IPS DF 19.7 (cell line): ENCODE measurements at regions not wholly inside any gene's neighbourhood (a gene's known extent, or its start where the extent isn't known, plus 50 kb on each side); places are given as distances from the start of the nearest gene placed in this dataset.

ENCODE experiments used
- DNase-seq: peaks from one replicate; pipeline ENCODE4 v3.0.0-alpha.2; 2013; ENCODE audit warnings: low read depth, low spot score

DNA sequence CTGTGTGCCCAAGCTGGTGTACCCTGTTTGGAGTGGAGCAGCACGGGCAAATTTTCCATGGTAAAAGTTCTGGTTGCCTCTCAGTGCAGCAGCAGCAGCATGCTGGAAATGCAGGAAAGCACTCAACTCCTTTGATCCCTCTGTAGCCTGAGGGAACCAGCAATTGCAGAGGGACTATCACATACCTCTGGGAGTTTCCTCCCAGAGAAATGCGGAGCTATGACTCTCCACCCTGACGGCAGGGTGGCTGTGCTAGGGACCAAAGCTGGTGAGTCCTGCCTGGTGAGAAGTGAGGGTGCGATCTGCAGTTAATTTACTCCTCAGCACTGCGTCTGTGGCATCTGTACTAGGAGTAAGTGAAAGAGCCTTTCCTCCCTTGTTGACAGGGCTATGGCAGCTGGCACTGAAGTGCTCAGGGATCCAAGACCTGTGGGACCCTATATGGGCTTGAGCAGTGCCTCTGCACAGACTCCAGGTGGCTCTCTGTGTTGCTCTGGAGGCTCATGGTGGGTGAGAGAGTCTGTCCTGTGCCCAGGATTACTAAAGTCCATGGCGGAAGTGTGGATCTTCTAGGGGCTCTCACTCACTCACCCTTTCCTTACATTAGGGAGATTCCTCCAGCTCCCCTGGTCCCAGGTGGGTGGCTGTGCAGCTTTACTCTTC, 601.2 kb upstream of the TYRP1 start:
- no peak for DNase-seq

DNA sequence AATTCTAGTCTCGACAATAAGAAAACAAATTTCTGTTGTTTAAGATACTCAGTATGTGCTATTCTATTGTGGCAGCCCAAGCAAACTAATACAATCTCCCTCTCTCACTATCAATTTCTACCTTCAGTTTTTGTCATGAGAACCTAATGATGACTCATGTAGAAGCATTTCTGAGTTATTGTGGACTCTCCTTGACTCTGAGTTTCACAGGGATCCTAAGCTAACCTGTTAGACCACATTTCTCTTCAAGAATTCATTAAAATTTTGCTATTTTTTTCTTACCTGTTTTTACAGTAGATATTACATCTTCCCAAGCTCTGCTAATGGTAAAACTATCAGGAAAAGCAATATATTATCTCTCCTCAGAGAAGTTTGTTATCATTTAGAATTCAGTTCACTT, 599.1 kb upstream of the TYRP1 start:
- no peak for DNase-seq

DNA sequence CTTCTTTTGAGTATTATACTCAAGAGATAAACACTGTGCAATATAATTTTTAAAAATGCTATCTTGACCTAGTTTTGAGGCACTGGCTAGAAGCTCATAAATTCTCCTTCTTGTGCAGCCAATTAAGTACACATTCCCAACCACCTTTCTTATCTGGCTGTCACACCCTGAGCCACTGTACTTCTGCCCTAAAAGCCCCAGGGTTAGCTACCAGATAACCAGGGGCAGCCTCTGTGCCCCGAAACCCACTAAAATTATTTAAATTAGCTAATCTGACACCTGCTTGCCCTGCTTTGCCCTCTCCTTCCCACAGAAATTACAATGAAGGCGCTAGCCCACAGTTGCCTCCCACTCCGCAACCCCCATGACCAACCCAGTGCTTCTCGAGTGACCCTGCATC, 597.3 kb upstream of the TYRP1 start:
- no peak for DNase-seq

DNA sequence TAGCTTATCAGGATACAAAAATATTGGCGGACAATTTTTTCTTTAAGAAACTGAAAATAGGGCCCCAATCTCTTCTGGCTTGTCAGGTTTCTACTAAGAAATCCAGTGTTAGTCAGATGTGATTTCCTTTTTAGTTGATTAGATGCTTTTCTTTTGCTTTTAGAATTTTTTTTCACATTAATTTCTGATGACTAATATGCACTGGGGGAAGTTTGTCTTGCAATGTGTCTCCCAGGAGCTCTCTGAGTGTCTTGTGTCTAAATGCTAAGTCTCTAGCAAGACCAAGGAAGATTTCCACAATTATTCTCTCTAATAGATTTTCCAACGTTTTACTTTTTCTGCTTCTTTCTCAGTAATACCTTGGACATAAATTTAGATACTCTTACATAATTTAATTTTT, 559.8 kb upstream of the TYRP1 start:
- DNase-seq = no peak

DNA sequence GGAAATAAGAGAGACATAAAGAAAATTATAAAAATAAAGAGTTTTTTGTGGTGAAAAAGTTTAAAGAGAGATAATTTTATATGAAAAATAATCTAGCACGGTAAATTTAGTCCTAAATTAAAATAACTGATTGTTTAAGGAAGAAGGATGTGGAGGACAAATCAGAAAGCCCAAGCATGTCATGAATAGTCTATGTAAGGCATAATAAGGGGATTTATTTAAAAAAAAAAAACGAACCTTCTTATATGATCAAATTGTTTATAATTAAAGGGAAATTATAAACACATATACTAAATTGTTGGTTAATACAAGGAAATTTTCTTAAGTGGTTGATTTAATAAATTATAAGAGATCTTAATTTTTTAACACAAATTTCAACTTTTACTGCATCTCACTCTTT, 551.8 kb upstream of the TYRP1 start:
- no peak for DNase-seq

DNA sequence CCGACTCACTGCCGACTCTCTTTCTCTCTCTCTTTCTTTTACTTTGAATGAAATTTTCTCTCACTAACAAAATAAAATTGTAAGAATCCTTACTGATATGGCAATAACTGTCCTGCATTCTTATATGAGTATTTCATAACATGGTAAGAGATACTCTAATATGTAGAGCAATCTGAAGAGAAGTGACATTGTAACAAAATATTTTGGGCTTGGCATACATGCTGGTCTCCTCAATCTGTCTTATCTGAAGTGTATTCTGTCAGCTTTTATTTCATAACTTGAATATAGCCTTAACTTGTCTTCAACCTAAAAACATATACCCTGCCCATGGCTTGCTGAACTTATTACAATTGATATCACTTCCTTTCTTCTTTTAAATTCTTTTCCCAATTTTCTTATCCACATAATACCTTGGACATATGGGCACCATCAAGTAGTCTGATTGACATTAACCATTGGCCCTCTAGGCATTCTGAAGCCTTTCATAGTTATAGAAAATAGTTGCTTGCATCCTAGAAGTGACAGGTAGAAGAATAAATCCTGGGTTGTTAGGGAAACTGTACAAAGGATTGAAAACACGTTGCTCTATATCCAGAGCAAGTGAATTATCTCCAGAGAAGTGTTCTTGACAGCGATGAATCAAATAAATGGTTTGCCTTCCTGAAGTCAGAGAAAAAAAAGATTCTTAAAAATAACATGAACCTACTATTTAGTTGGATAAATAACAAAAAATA, 537.6 kb upstream of the TYRP1 start:
- no peak for DNase-seq

DNA sequence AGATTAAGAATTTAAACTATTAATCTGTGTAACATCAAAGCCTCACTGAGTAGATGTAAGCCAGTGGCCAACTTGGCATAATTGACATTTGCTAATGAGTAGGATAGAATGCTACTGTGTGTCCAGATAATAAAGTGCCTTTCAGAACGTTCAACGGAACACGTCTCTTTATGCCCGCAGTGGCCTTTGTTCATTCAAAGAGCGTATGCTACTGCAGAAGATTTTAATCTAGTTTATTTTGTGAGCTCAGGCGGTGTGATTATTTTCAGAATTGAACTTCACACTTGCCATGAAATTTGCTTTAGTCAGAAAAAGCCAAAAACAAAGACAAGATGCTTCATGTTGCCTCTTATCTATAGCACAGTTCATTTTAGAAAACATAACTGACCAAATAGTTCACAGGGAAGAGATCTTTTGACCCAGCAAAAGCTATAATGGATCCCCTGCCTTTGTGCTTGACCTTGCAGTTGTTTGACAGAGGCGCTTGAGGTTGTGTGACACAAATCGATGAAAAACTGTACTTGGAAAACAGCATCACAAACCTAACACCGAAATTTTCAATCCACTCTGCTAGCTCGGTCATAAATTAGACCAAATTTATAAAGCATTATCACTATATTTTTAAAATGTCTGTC, 530.9 kb upstream of the TYRP1 start:
- no peak for DNase-seq

DNA sequence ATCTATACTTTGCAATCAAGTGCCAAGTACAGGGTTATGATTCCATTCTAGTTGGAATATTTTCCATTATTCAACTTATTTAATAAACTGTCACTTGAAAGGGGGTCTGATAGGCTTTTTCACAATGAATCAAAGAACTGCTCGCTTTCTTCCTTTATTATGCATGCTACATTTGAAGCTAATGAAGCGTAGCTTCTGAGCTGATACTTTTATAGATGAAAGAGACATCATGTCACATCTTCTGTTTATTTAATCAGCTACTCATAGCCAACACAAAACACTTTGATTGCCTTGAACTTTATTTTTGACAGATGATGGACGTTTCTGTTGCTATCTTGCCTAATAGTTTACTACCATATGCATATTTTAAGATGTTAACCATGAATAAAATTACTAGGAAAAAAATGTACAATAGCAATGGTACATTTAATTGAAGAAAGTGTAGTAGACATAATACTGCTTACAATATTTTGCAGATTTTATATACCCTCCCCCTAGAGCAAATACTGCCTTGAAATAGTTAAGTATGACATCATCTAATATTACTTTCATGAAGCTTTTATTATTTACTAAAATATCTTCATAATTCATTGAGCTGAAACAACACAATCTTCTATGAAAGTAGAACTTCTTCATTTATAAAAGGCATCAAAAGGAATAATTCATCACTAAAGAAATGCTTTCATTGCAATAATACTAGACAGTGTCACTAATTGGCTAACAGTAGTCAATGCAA, 529.3 kb upstream of the TYRP1 start:
- DNase-seq = no peak

DNA sequence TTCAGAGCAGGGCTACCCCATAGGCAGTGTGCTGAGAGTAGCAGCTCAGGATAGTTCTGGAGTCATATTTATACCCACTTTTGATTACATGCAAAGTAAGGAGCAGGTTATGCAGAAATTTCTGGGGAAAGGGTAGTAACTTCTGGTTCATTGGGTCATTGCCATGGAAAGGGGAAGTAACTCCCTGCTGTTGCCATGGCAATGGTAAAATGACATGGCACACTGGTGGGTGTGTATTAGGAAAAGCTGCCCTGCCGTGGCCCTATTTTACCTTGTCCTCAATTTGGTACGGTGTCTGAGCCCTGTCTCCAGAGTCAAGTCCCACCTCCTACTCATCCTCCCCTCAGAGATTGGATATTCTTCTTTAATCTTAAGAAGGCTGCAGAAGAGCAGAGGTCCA, 526.7 kb upstream of the TYRP1 start:
- no peak for DNase-seq

DNA sequence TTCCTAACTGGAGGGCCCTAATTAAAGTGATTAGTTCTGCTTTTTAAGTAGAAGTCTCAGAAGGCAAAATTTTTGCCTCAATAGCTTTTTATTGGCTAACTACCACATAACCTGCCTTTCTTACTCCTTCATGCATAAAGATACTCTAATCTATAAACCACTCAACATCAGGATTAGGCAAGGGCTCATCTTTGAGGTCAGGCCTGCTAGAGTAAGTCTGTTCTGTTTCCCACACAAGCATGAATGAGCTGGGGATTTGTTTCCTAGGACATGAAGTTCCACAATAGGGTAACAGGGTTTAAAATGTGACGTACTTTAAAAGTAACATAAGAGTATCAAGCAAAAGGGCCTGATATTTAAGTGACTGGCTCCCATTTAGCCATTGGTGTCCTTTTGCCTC, 522.7 kb upstream of the TYRP1 start:
- DNase-seq = no peak

DNA sequence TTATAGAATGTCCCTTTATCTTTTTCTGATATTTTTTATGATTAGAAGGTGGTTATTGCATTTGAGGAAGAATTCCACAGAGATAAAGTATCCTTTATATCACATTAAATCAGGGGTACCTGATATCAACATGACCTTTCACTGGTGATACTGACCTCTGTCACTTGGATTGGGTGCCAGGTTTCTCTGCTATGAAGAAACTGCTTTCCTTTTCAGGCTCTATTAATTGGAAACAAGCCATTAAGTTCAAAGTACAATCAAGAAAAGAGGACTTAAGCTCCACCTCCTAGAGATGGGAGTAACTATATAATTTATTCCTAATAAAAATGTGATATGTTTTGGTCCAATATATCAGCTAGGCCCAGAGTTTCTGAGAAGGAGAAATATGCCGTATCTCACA, 514.6 kb upstream of the TYRP1 start:
- no peak for DNase-seq

DNA sequence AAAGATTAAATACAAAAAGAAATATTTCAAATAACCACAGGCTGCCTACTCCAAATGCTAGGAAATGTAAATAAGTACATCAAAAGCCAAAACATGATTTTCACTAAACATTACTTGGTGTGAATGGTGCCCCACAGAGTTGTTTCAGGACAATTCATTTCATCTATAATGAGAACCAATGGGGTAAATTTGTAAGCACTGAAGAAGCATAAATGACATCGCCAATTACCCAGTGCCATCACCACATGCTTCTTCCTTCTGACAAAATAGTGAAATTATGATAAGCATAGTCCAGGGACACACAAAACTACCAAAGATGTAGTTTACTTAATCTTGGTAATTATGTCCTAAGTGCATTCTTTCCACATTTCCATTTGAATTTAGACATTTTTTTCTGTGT, 510.4 kb upstream of the TYRP1 start:
- no peak for DNase-seq

DNA sequence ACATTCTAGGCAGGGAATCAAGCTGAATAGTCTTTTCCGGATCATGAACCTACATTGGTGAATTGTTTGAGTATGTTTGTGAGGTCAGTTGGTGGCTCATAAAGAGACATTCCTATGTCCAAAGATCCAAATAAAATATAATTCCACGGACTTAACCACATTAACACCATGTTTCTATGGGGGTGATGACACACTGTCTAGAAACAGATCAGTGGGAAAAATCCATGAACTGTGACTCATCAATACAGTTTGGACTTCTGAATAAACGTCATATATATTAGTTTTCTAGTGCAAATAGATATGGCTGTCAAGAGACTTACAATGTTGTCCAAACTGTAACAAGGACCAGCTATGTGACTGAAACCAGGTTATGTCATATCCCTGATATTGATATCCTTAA, 509.9 kb upstream of the TYRP1 start:
- no peak for DNase-seq

DNA sequence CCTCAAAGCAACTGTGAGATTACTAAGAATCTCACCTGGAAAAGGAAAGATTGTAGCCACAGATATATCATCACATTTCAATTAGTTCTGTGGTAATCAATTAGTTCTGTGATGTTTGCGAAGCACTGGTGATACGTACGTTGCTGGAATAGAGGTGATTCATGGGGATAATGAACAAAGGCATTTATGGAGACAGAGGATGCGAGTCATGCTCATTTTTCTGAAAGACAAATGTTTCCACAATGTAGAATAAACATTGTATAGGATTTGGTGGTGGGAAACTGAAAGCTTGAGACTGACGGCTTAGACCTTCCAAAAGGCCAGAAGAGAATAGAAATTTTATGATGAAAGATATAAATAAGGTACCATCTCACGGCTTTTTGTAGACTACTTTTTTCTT, 507.3 kb upstream of the TYRP1 start:
- no peak for DNase-seq

DNA sequence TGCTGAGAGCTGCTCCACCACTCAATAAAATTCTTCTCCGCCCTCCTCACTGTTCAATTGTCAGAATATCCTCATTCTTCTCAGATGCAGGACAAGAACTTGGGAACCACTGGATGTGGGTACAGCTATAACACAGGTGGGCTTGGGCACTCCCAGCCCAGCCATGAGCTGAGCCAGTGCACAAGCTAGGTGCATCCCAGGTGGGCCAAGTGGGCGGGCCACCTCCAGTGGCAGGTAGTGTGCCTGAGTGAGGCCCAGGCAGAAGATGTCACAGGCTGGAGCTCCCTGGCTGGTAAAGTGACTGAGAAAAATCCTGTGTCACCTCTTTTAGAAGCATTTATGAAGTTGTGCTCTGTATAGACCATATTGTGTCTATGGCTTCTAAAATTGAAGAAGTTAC, 501.6 kb upstream of the TYRP1 start:
- DNase-seq = no peak

DNA sequence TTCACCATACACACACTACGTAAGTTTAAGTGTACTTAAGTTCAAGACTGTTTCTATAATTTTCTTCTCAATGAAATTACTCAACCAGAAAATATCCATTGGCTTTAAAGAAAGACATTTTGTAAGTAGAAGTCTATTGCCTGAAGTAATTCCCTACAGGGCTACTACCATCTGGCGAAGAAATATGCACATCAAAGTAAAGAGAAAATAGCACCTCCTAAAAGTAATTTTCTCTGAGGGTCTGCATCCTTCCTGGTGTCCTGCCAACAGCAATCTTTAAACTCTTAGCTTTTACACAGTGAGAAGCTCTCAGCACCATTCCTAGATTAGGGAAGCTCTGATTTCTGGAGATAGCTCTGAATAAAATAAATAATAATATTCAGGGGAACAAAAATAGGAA, 498.5 kb upstream of the TYRP1 start:
- no peak for DNase-seq

DNA sequence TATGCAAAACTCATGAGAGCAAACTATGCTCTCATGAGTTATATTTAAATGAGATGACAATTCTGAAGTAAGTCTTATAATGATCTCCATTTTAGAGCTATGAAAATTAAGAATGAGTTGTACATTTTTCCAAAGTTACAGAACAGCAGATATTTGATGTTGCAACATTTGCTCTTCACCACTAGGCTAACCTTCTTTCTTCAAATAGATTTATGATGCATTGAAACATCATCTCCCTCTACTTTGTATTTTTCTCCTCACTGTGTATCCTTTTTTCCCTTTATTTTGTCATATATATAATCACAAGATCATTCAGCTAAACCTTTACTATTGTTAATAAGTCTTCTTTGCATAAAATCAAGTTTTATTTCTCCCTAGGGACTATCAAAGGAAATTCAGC, 497.7 kb upstream of the TYRP1 start:
- DNase-seq = no peak

DNA sequence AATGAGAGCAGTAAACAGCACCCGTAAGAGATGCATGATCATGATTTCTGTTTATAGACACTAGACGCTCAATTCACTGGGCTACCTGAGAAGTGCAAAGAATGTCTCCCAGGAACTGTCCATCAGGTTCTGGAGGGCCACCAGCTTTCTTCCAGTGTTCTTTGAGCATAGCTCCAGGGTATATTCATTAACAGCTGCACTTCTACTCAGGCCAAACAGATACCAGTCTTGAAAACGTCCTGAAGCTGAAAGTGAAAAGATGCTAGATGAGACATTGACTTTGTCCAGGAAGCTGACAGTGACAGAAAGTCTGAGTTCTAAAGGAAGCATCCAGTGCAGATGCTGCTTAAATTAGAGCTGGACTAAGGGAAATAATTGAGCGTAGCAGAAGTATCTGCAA, 488.7 kb upstream of the TYRP1 start:
- DNase-seq = no peak

DNA sequence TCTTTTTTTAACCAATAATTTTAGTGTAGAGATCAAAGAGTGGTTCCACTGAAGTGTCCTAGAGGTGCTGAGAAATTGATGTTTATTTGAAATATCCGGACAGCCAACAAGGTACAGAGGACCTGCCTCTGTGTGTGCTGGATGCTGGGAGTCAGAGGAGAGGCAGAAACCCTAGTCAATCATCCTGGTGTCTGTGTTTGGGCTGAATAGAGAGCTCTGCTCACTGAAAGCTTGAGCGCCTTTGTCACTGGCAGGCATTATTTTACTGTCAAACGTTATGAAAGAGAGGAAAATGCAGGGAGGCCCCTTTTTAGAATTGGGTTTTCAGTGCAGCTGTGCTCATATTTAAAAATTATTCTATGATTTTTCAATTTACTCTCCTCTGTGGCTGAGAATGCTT, 480.3 kb upstream of the TYRP1 start:
- DNase-seq = no peak

DNA sequence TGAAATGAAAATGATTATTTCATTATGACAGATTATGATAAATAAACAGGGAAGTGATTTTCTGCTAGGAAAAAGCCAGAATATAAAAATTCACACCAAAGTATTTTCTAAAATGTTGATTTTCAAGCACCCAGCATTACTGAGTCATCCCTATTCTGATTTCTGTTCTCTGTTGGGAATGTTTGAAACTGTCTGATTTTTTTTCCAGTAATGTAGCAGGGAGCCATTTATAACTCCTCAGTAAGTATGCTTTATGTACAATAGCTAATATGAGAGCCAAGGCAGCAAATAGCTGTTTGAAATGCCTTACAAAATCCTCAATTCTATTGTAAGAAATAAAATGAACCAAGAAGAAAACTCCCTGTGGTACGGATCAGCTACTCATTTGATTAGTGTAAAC, 471.7 kb upstream of the TYRP1 start:
- no peak for DNase-seq

DNA sequence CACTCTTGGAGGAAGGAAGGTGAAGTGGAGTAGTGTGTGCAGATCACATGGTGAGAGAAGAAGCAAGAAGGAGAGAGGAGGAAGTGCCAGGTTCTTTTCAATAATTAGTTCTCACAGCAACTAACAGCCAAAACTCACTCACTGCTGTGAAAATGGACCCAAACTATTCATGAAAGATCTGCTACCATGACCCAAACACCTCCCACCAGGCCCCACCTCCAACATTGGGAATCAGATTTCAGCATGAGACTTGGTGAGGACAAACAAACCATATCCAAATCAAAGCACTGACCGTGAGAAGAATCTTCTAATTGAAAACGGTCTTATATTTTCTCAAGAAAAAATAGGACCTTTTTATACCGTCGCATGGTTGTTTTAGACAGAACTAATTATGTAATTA, 468.7 kb upstream of the TYRP1 start:
- no peak for DNase-seq

DNA sequence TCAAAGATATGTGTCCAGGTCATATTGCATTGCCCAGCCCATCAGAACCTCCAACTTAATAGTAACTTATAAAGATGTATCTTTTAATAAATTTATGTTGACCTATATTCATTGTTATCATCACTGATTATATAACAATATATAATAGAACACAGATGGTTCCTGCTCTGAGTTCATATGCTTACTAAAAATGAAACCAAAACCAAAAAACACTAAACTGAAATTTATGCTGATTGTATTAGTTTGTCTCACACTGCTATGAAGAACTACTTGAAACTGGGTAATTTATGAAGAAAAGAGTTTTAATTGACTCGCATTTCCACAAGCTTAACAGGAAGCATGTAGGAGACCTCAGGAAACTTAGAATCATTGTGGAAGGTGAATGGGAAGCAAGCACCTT, 462.5 kb upstream of the TYRP1 start:
- DNase-seq = no peak

DNA sequence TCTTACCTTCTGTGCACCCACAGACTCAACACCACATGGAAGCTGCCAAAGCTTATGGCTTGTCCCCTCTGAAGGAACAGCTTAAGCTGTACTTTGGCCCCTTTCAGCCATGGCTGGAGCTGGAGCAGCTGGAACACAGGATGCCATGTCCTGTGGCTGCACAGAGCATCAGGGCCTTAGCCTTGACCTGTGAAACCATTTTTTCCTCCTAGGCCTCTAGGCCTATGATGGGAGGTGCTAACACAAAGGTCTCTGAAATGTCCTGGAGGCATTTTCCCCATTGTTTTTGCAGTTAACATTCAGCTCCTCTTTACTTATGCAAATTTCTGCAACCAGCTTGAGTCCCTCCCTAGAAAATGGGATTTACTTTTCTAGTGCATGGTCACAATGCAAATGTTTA, 461.4 kb upstream of the TYRP1 start:
- no peak for DNase-seq
